Endothelial cell of umbilical vein (primary cell): ENCODE measurements at regions not wholly inside any gene's neighbourhood (a gene's known extent, or its start where the extent isn't known, plus 50 kb on each side); places are given as distances from the start of the nearest gene placed in this dataset.

Source experiments
- BruUV-seq: library from RNA; stranded (reverse); fragments of 400-500 nt; replicated peaks from 2 replicates; lab custom pipeline; 2021; lab: Mats Ljungman, UMichigan
- CTCF ChIA-PET: fragments of 300-600, 350-600 bp; sonication (Branson Sonifier 250); formaldehyde crosslinking; loops from one replicate; lab custom pipeline; 2021; ENCODE audit warnings: antibody characterized with exemption, inconsistent platforms; lab: Charles Lee
- POLR2A ChIA-PET: fragments of 300-600, 350-600 bp; sonication (Branson Sonifier 250); formaldehyde crosslinking; loops from one replicate; lab custom pipeline; 2021; ENCODE audit warnings: antibody characterized with exemption, inconsistent platforms; lab: Charles Lee
- DNase-seq: peaks from one replicate; pipeline ENCODE4 v3.0.0-alpha.2; 2011; ENCODE audit warnings: low read depth, low spot score
- FAIRE-seq: peaks from 2 replicates; lab custom pipeline; 2011; peaks lifted over from hg19 to GRCh38; lab: Jason Lieb, UNC
- H2AFZ ChIP-seq: 2 replicates; pipeline ENCODE4 v1.6.0; 2012; ENCODE audit warnings: low read depth, low read length, control low read depth, inconsistent platforms
- H3K27ac ChIP-seq: 2 replicates; pipeline ENCODE4 v1.5.1; 2011; ENCODE audit warnings: low read depth, mild to moderate bottlenecking, control low read depth, low read length, moderate library complexity; ENCODE audit not compliant: insufficient read depth
- H3K27me3 ChIP-seq, 2 experiments: 2 replicates each; pipeline versions ENCODE4 v1.6.0 to v1.6.1; 2011; ENCODE audit warnings: low read length in 2 of 2, mixed read lengths in 1 of 2; ENCODE audit not compliant: control insufficient read depth in 2 of 2, insufficient read depth in 2 of 2
- H3K36me3 ChIP-seq, 2 experiments: 2 replicates in 1 of 2; 3 replicates in 1 of 2; pipeline ENCODE4 v1.5.1; 2011; ENCODE audit warnings: low read length in 2 of 2, mild to moderate bottlenecking in 1 of 2, moderate library complexity in 1 of 2; ENCODE audit not compliant: control insufficient read depth in 2 of 2, insufficient read depth in 2 of 2; ENCODE audit errors: extremely low read depth in 1 of 2
- H3K4me1 ChIP-seq: 3 replicates; pipeline ENCODE4 v1.5.1; 2011; ENCODE audit warnings: mild to moderate bottlenecking, low read length; ENCODE audit not compliant: control insufficient read depth, insufficient read depth; ENCODE audit errors: extremely low read depth
- H3K4me2 ChIP-seq: 2 replicates; pipeline ENCODE4 v1.6.1; 2011; ENCODE audit warnings: low read length, control low read depth, mixed read lengths; ENCODE audit not compliant: insufficient read depth
- H3K4me3 ChIP-seq, 3 experiments: fragments of 200-600 bp in 1 of 3; sonication (generic), shearing (Covaris generic) in 1 of 3; replicated peaks in 1 of 3; 2 replicates each; pipeline ENCODE4 v1.5.1; 2011 to 2016; ENCODE audit warnings: control low read depth in 3 of 3, low read length in 3 of 3, mild to moderate bottlenecking in 2 of 3, inconsistent platforms in 1 of 3, low read depth in 1 of 3, moderate library complexity in 1 of 3; ENCODE audit not compliant: insufficient read depth in 1 of 3
- H3K79me2 ChIP-seq: 2 replicates; pipeline ENCODE4 v1.6.0; 2012; ENCODE audit warnings: low read length, inconsistent platforms; ENCODE audit not compliant: control insufficient read depth, insufficient read depth
- H3K9ac ChIP-seq: replicated peaks from 2 replicates; pipeline ENCODE3; 2011; ENCODE audit warnings: low read length, control low read depth; ENCODE audit not compliant: insufficient read depth; ENCODE audit errors: extremely low read depth
- H3K9me1 ChIP-seq: replicated peaks from 3 replicates; pipeline ENCODE4 v1.6.0; 2011; ENCODE audit warnings: mild to moderate bottlenecking, low read length; ENCODE audit not compliant: control insufficient read depth, insufficient read depth; ENCODE audit errors: extremely low read depth
- H3K9me3 ChIP-seq: replicated peaks from 2 replicates; pipeline ENCODE4 v1.5.1; 2012; ENCODE audit warnings: low read length, inconsistent platforms; ENCODE audit not compliant: control insufficient read depth, insufficient read depth
- H4K20me1 ChIP-seq: replicated peaks from 2 replicates; pipeline ENCODE3; 2011; ENCODE audit warnings: mild to moderate bottlenecking, low read length; ENCODE audit not compliant: control insufficient read depth, insufficient read depth; ENCODE audit errors: extremely low read depth
- CTCF ChIP-seq, 2 donors: IDR thresholded peaks; 1 replicate in 1 of 2; 2 replicates in 1 of 2; pipeline ENCODE4 v1.5.1; 2011; ENCODE audit warnings: low read length in 2 of 2, mild to moderate bottlenecking in 2 of 2, moderate library complexity in 2 of 2, control low read depth in 1 of 2, inconsistent platforms in 1 of 2, low read depth in 1 of 2; ENCODE audit not compliant: insufficient read depth in 1 of 2; ENCODE audit errors: extremely low read depth in 1 of 2
- EZH2 ChIP-seq: IDR thresholded peaks from 2 replicates; pipeline ENCODE4 v1.6.1; 2012; ENCODE audit warnings: borderline replicate concordance, low read depth, mild to moderate bottlenecking, moderate library complexity, low read length, inconsistent platforms; ENCODE audit not compliant: severe bottlenecking
- FOS ChIP-seq: IDR thresholded peaks from 2 replicates; pipeline ENCODE4 v1.6.1; 2011; ENCODE audit warnings: mild to moderate bottlenecking, low read length, moderate library complexity, borderline replicate concordance; ENCODE audit not compliant: insufficient read depth
- GATA2 ChIP-seq: IDR thresholded peaks from 2 replicates; pipeline ENCODE4 v1.7.0; 2011; ENCODE audit warnings: low read depth, mild to moderate bottlenecking, moderate library complexity, mixed read lengths, low read length; ENCODE audit not compliant: insufficient read length, insufficient read depth
- JUN ChIP-seq: IDR thresholded peaks from 2 replicates; pipeline ENCODE4 v1.6.1; 2011; ENCODE audit warnings: borderline replicate concordance, low read depth; ENCODE audit not compliant: insufficient read length, insufficient read depth
- MAX ChIP-seq: IDR thresholded peaks from 2 replicates; pipeline ENCODE4 v1.6.1; 2011; ENCODE audit not compliant: insufficient read depth, insufficient read length
- MYC ChIP-seq: IDR thresholded peaks from one replicate; pipeline ENCODE4 v1.6.1; 2011; ENCODE audit warnings: mild to moderate bottlenecking, low read depth, low read length
- POLR2A ChIP-seq: IDR thresholded peaks from 2 replicates; pipeline ENCODE4 v1.6.1; 2012; ENCODE audit warnings: low read depth, mild to moderate bottlenecking, control low read depth, low read length
- POLR2AphosphoS5 ChIP-seq: IDR thresholded peaks from 2 replicates; pipeline ENCODE4 v1.6.1; 2012; ENCODE audit warnings: low read depth, mild to moderate bottlenecking, control low read depth, low read length, moderate library complexity; ENCODE audit not compliant: insufficient read depth
- dilution Hi-C: fragments of 300-500 bp; cut with MboI; formaldehyde crosslinking; loops from one replicate; pipeline ENCODE4 v1.15.0; 2019; ENCODE audit warnings: low sequenced_read_pairs; ENCODE audit not compliant: extremely low pct_ligation_motif_present
- intact Hi-C: fragments of 100-400 bp; cut with micrococcal nuclease; formaldehyde crosslinking; loops from one replicate; pipeline ENCODE4 v1.10.0; 2022

GRCh38 chr3:168894214-168894613 is 769.3 kb downstream of the MECOM start:
- Histone ChIP-seq H3K27ac (no peak overlapping the region), H3K36me3 (no peaks in the 10 kb centered on the region)

More at GRCh38 chr3:168894214-168894613, 769.3 kb downstream of the MECOM start:
- dilution Hi-C loops (no loop called here), intact Hi-C loops (no loop called here)
- H3K9me3 ChIP-seq, result no peaks in the 10 kb centered on the region
- H3K4me2 ChIP-seq, result no peak overlapping the region
- H3K27me3 ChIP-seq, result no peaks in the 10 kb centered on the region
- no peak overlapping the region for H3K9ac ChIP-seq
- ChIA-PET CTCF (no interaction called here), POLR2A (no interaction called here)
- H4K20me1 ChIP-seq, result no peaks in the 10 kb centered on the region
- H2AFZ ChIP-seq, result no peak overlapping the region
- H3K4me1 ChIP-seq, result no peaks in the 10 kb centered on the region
- FAIRE-seq, result no peak
- no peaks in the 10 kb centered on the region for H3K79me2 ChIP-seq
- no peaks in the 10 kb centered on the region for H3K9me1 ChIP-seq
- H3K4me3 ChIP-seq, result no peak overlapping the region
- DNase-seq, result no peak
- BruUV-seq, result no TSS peak
- TF ChIP-seq POLR2AphosphoS5, result no peak
- no peak for TF ChIP-seq POLR2A
- TF ChIP-seq CTCF (IDR thresholded peaks at IDR 0.05; ENCODE audit: extremely low read depth in 1 of 2, insufficient read depth in 1 of 2, low read depth in 1 of 2, low read length in 2 of 2), result no peak
- no peak for TF ChIP-seq MYC
- no peak for TF ChIP-seq FOS
- no peak for TF ChIP-seq MAX
- TF ChIP-seq GATA2, result no peak
- no peak for TF ChIP-seq JUN
- no peak for TF ChIP-seq EZH2
